Astrocyte (in vitro differentiated cells and primary cell): ENCODE measurements at regions not wholly inside any gene's neighbourhood (a gene's known extent, or its start where the extent isn't known, plus 50 kb on each side); places are given as distances from the start of the nearest gene placed in this dataset.

ENCODE experiments used
- DNase-seq: peaks from one replicate; pipeline ENCODE4 v3.0.0-alpha.2; 2010; ENCODE audit warnings: low read depth
- FAIRE-seq: peaks from 2 replicates; lab custom pipeline; 2011; peaks lifted over from hg19 to GRCh38; lab: Jason Lieb, UNC
- H2AFZ ChIP-seq: 2 replicates; pipeline ENCODE4 v1.6.0; 2012; ENCODE audit warnings: low read depth, low read length, inconsistent platforms
- H3K27ac ChIP-seq: 2 replicates; pipeline ENCODE4 v1.5.1; 2011; ENCODE audit warnings: low read depth, low read length, inconsistent platforms
- H3K27me3 ChIP-seq: 2 replicates; pipeline ENCODE4 v1.6.0; 2011; ENCODE audit warnings: low read length, inconsistent platforms; ENCODE audit not compliant: insufficient read depth
- H3K36me3 ChIP-seq: 2 replicates; pipeline ENCODE4 v1.5.1; 2011; ENCODE audit warnings: low read length, inconsistent platforms; ENCODE audit not compliant: insufficient read depth
- H3K4me1 ChIP-seq: 2 replicates; pipeline ENCODE4 v1.5.1; 2011; ENCODE audit warnings: low read length, inconsistent platforms; ENCODE audit not compliant: insufficient read depth
- H3K4me2 ChIP-seq: 2 replicates; pipeline ENCODE4 v1.6.0; 2012; ENCODE audit warnings: low read length, inconsistent platforms
- H3K4me3 ChIP-seq: 2 replicates; pipeline ENCODE4 v1.5.1; 2011; ENCODE audit warnings: low read depth, mild to moderate bottlenecking, low read length, inconsistent platforms; ENCODE audit not compliant: insufficient read depth
- H3K79me2 ChIP-seq: 2 replicates; pipeline ENCODE4 v1.6.0; 2012; ENCODE audit warnings: mild to moderate bottlenecking, low read length, inconsistent platforms; ENCODE audit not compliant: insufficient read depth
- H3K9ac ChIP-seq: 2 replicates; pipeline ENCODE4 v1.6.0; 2012; ENCODE audit warnings: mild to moderate bottlenecking, low read length, inconsistent platforms
- H3K9me3 ChIP-seq: 2 replicates; pipeline ENCODE4 v1.5.1; 2012; ENCODE audit warnings: low read depth, mild to moderate bottlenecking, low read length, inconsistent platforms; ENCODE audit not compliant: insufficient read depth
- H4K20me1 ChIP-seq: 2 replicates; pipeline ENCODE4 v1.6.0; 2012; ENCODE audit warnings: low read length, inconsistent platforms; ENCODE audit not compliant: insufficient read depth
- H3K27ac Mint-ChIP-seq: one replicate; pipeline ENCODE4 v1.8.0; 2021; ENCODE audit warnings: mild to moderate bottlenecking, mixed read lengths; ENCODE audit not compliant: unreplicated experiment
- H3K27me3 Mint-ChIP-seq: one replicate; pipeline ENCODE4 v1.8.0; 2021; ENCODE audit warnings: low read depth, mixed read lengths; ENCODE audit not compliant: unreplicated experiment
- H3K36me3 Mint-ChIP-seq: one replicate; pipeline ENCODE4 v1.8.0; 2021; ENCODE audit warnings: low read depth, mixed read lengths; ENCODE audit not compliant: unreplicated experiment
- H3K4me1 Mint-ChIP-seq: one replicate; pipeline ENCODE4 v1.8.0; 2021; ENCODE audit warnings: low read depth, mixed read lengths; ENCODE audit not compliant: unreplicated experiment
- H3K4me3 Mint-ChIP-seq: one replicate; pipeline ENCODE4 v1.8.0; 2021; ENCODE audit warnings: mild to moderate bottlenecking, moderate library complexity, mixed read lengths; ENCODE audit not compliant: unreplicated experiment
- H3K9me3 Mint-ChIP-seq: one replicate; pipeline ENCODE4 v1.8.0; 2021; ENCODE audit warnings: mild to moderate bottlenecking, mixed read lengths; ENCODE audit not compliant: unreplicated experiment
- CTCF ChIP-seq: IDR thresholded peaks from 2 replicates; pipeline ENCODE4 v1.5.1; 2011; ENCODE audit warnings: low read depth, mild to moderate bottlenecking, inconsistent platforms, low read length, moderate library complexity; ENCODE audit not compliant: insufficient read depth
- EZH2 ChIP-seq: IDR thresholded peaks from 2 replicates; pipeline ENCODE4 v1.6.1; 2012; ENCODE audit warnings: mild to moderate bottlenecking, low read length, inconsistent platforms; ENCODE audit not compliant: insufficient read depth

- no peak for FAIRE-seq
- H3K27me3 ChIP-seq, result peaks cover 9% of the 10 kb centered on the region
- no peaks in the 10 kb centered on the region for H4K20me1 ChIP-seq
- H3K9me3 Mint-ChIP-seq, result peaks cover 8% of the 10 kb centered on the region
- TF ChIP-seq EZH2 (peak; percentile 14), CTCF (no peak)
- H2AFZ ChIP-seq, result no peak overlapping the region
- H3K4me1 Mint-ChIP-seq, result peaks cover 14% of the 10 kb centered on the region
- H3K4me3 Mint-ChIP-seq, result no peak overlapping the region
- DNase-seq, result no peak
- peaks cover 2% of the 10 kb centered on the region for H3K36me3 Mint-ChIP-seq
- H3K27ac ChIP-seq, result no peak overlapping the region
- no peaks in the 10 kb centered on the region for H3K79me2 ChIP-seq
- peaks cover 50% of the 10 kb centered on the region for H3K27me3 Mint-ChIP-seq
- no peaks in the 10 kb centered on the region for H3K9me3 ChIP-seq
- H3K4me1 ChIP-seq, result peaks cover 19% of the 10 kb centered on the region
- H3K4me3 ChIP-seq, result no peak overlapping the region
- H3K27ac Mint-ChIP-seq, result no peak overlapping the region
- no peak overlapping the region for H3K9ac ChIP-seq
- H3K4me2 ChIP-seq, result no peak overlapping the region
- H3K36me3 ChIP-seq, result no peaks in the 10 kb centered on the region
These were observed 71.0 kb upstream of the TBCA start for GRCh38 chr5:77847129-77847460.

- no peaks in the 10 kb centered on the region for H3K79me2 ChIP-seq
- no peak overlapping the region for H2AFZ ChIP-seq
- H3K4me3 Mint-ChIP-seq, result no peak overlapping the region
- peaks cover 9% of the 10 kb centered on the region for H3K27me3 ChIP-seq
- no peak overlapping the region for H3K4me3 ChIP-seq
- H3K36me3 ChIP-seq, result no peaks in the 10 kb centered on the region
- H3K9me3 Mint-ChIP-seq, result peaks cover 8% of the 10 kb centered on the region
- H3K4me1 ChIP-seq, result peaks cover 17% of the 10 kb centered on the region
- peaks cover 52% of the 10 kb centered on the region for H3K27me3 Mint-ChIP-seq
- FAIRE-seq (no peak), DNase-seq (no peak)
- H4K20me1 ChIP-seq, result no peaks in the 10 kb centered on the region
- H3K4me2 ChIP-seq, result no peak overlapping the region
- peaks cover 2% of the 10 kb centered on the region for H3K36me3 Mint-ChIP-seq
- H3K9me3 ChIP-seq, result no peaks in the 10 kb centered on the region
- H3K9ac ChIP-seq, result no peak overlapping the region
- TF ChIP-seq CTCF (no peak), EZH2 (peak; percentile 19)
- peaks cover 13% of the 10 kb centered on the region for H3K4me1 Mint-ChIP-seq
- no peak overlapping the region for H3K27ac Mint-ChIP-seq
- H3K27ac ChIP-seq, result no peak overlapping the region
These were observed 70.4 kb upstream of the TBCA start for GRCh38 chr5:77846422-77847128.

- H3K9ac ChIP-seq, result no peak overlapping the region
- no peaks in the 10 kb centered on the region for H3K36me3 ChIP-seq
- H3K9me3 ChIP-seq, result no peaks in the 10 kb centered on the region
- no peak for FAIRE-seq
- no peak overlapping the region for H3K27ac ChIP-seq
- H3K4me1 Mint-ChIP-seq, result peaks cover 9% of the 10 kb centered on the region
- no peak for TF ChIP-seq EZH2
- no peak for TF ChIP-seq CTCF
- no peak overlapping the region for H2AFZ ChIP-seq
- H3K36me3 Mint-ChIP-seq, result no peaks in the 10 kb centered on the region
- no peak overlapping the region for H3K27ac Mint-ChIP-seq
- peaks cover 44% of the 10 kb centered on the region for H3K27me3 Mint-ChIP-seq
- H3K4me1 ChIP-seq, result peaks cover 10% of the 10 kb centered on the region
- H3K9me3 Mint-ChIP-seq, result peaks cover 2% of the 10 kb centered on the region
- peak overlapping the region; percentile 54 for H3K4me3 Mint-ChIP-seq
- H3K27me3 ChIP-seq, result peaks cover 9% of the 10 kb centered on the region
- no peaks in the 10 kb centered on the region for H3K79me2 ChIP-seq
- peak overlapping the region; percentile 90 for H3K4me2 ChIP-seq
- no peaks in the 10 kb centered on the region for H4K20me1 ChIP-seq
- DNase-seq, result no peak
- peak overlapping the region; percentile 58 for H3K4me3 ChIP-seq
These were observed 69.1 kb upstream of the TBCA start for GRCh38 chr5:77845324-77845646.
